ENCODE measurements at regions not wholly inside any gene's neighbourhood (a gene's known extent, or its start where the extent isn't known, plus 50 kb on each side); places are given as distances from the start of the nearest gene placed in this dataset.
A peak's percentile ranks its signal among the peaks of the same experiment; 100 is the strongest.

GRCh38 chr3:6733699-6734394 is 127.1 kb upstream of the GRM7 start (continued):
- peak; percentile 32; the same call in 1 of the 2 replicates for TF ChIP-seq NFIC (IDR thresholded peaks at IDR 0.05)
- TF ChIP-seq PTTG1 (tag; IDR thresholded peaks at IDR 0.05; ENCODE audit: low read depth) = no peak
- peak; percentile 73 for TF ChIP-seq TEAD4 (IDR thresholded peaks at IDR 0.05; ENCODE audit: low read length)
- TF ChIP-seq TEAD4 (CRISPR knock-in tag; IDR thresholded peaks at IDR 0.05; ENCODE audit: borderline replicate concordance) = no peak
- TF ChIP-seq KDM2B (CRISPR knock-in tag; IDR thresholded peaks at IDR 0.05) = no peak
- peak; percentile 58 for TF ChIP-seq MAFG (tag; conservative IDR thresholded peaks at IDR 0.05)
- TF ChIP-seq ZNF282 (CRISPR knock-in tag; IDR thresholded peaks at IDR 0.05) = no peak
- peak; percentile 84 for TF ChIP-seq TAL1 (IDR thresholded peaks at IDR 0.05)
- TF ChIP-seq ZNF23 (CRISPR knock-in tag; IDR thresholded peaks at IDR 0.05) = no peak
- TF ChIP-seq ZFX (CRISPR knock-in tag; IDR thresholded peaks at IDR 0.05) = no peak
- no peak for TF ChIP-seq ZNF184 (CRISPR knock-in tag; IDR thresholded peaks at IDR 0.05)
- no peak for TF ChIP-seq NR2C2 (CRISPR knock-in tag; IDR thresholded peaks at IDR 0.05)
- TF ChIP-seq NR2C2 (tag; IDR thresholded peaks at IDR 0.05) = peak; percentile 33; the same call in 1 of the 2 replicates
- no peak for TF ChIP-seq OTX1 (CRISPR knock-in tag; IDR thresholded peaks at IDR 0.05)
- TF ChIP-seq ZBTB40 (IDR thresholded peaks at IDR 0.05) = peak; percentile 82
- no peak for TF ChIP-seq ZBTB40 (CRISPR knock-in tag; IDR thresholded peaks at IDR 0.05)
- peak; percentile 62 for TF ChIP-seq TCF3 (CRISPR knock-in tag; IDR thresholded peaks at IDR 0.05)
- TF ChIP-seq MTA2 (IDR thresholded peaks at IDR 0.05; ENCODE audit: low read depth) = peak; percentile 70
- peak; percentile 33; the same call in 1 of the 2 replicates for TF ChIP-seq CEBPB (tag; IDR thresholded peaks at IDR 0.05)
- peak; percentile 22; the same call in 1 of the 2 replicates for TF ChIP-seq MAFK (IDR thresholded peaks at IDR 0.05; ENCODE audit: low read length)
- TF ChIP-seq NR2C1 (IDR thresholded peaks at IDR 0.05) = peak; percentile 72
- TF ChIP-seq NR2C1 (tag; IDR thresholded peaks at IDR 0.05) = peak; percentile 86
- TF ChIP-seq MAFF (IDR thresholded peaks at IDR 0.05; ENCODE audit: low read length) = peak; percentile 48; the same call in 1 of the 2 replicates
- no peak for TF ChIP-seq ZNF79 (CRISPR knock-in tag; IDR thresholded peaks at IDR 0.05; ENCODE audit: low read depth)
